T-helper 1 cell treated with Interleukin-12 subunit alpha and Interleukin-12 subunit beta and Interleukin-4 antibody, amounts not matched to agents 30 μg/mL and 1 μg/mL, for 36 hours (primary cell): ENCODE measurements at regions not wholly inside any gene's neighbourhood (a gene's known extent, or its start where the extent isn't known, plus 50 kb on each side); places are given as distances from the start of the nearest gene placed in this dataset.
"Not testable (repeated sequence)": the region's sequence is repeated elsewhere in the genome, so short reads cannot be mapped to it uniquely, and the experiment has no call there.

ENCODE experiments used
- H3K27ac Mint-ChIP-seq: one replicate; pipeline ENCODE4 v1.8.0; 2021; ENCODE audit warnings: mild to moderate bottlenecking, mixed read lengths
- H3K27me3 Mint-ChIP-seq: one replicate; pipeline ENCODE4 v1.8.0; 2021; ENCODE audit warnings: low read depth, mixed read lengths
- H3K36me3 Mint-ChIP-seq: one replicate; pipeline ENCODE4 v1.8.0; 2021; ENCODE audit warnings: low read depth, mixed read lengths
- H3K4me1 Mint-ChIP-seq: one replicate; pipeline ENCODE4 v1.8.0; 2021; ENCODE audit warnings: low read depth, mixed read lengths
- H3K4me3 Mint-ChIP-seq: one replicate; pipeline ENCODE4 v1.8.0; 2021; ENCODE audit warnings: mild to moderate bottlenecking, moderate library complexity, mixed read lengths
- H3K9me3 Mint-ChIP-seq: one replicate; pipeline ENCODE4 v1.8.0; 2021; ENCODE audit warnings: mixed read lengths

DNA sequence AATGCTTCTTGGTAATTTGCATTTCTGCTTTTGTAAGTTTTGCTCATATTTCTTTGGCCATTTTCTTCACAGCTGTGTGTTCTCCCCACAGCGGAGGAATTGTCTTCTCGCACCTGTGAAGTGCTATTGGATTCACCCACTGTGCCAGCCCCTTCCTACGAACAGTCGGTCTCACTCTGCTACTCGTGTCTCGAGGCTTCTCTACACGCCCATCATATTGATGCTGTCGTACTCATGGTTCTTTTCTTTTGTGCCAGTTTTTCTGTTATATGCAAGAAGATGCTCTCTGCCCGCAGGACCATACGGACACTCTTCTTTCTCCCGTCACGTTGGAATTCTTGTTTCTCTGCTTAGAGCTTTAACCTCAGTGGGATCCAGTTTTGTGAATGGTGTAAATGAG lies 200.3 kb downstream of the DLL1 start:
- peak overlapping the region; percentile 61 for H3K4me3 Mint-ChIP-seq
- H3K4me1 Mint-ChIP-seq: peaks cover 31% of the 10 kb centered on the region
- H3K9me3 Mint-ChIP-seq: no peaks in the 10 kb centered on the region
- no peaks in the 10 kb centered on the region for H3K36me3 Mint-ChIP-seq
- H3K27me3 Mint-ChIP-seq: no peaks in the 10 kb centered on the region
- peak overlapping the region; percentile 69 for H3K27ac Mint-ChIP-seq

- H3K36me3 Mint-ChIP-seq: no peaks in the 10 kb centered on the region
- peaks cover 31% of the 10 kb centered on the region for H3K4me1 Mint-ChIP-seq
- no peaks in the 10 kb centered on the region for H3K27me3 Mint-ChIP-seq
- H3K9me3 Mint-ChIP-seq: no peaks in the 10 kb centered on the region
- peak overlapping the region; percentile 61 for H3K4me3 Mint-ChIP-seq
- H3K27ac Mint-ChIP-seq: peak overlapping the region; percentile 96
These were observed 200.9 kb downstream of the DLL1 start for GRCh38 chr6:170089963-170090362.

- peak overlapping the region; percentile 90 for H3K4me3 Mint-ChIP-seq
- H3K36me3 Mint-ChIP-seq: no peaks in the 10 kb centered on the region
- H3K27ac Mint-ChIP-seq: peak overlapping the region; percentile 96
- H3K9me3 Mint-ChIP-seq: no peaks in the 10 kb centered on the region
- peaks cover 31% of the 10 kb centered on the region for H3K4me1 Mint-ChIP-seq
- no peaks in the 10 kb centered on the region for H3K27me3 Mint-ChIP-seq
These were observed 202.3 kb downstream of the DLL1 start for GRCh38 chr6:170088582-170088955.

DNA sequence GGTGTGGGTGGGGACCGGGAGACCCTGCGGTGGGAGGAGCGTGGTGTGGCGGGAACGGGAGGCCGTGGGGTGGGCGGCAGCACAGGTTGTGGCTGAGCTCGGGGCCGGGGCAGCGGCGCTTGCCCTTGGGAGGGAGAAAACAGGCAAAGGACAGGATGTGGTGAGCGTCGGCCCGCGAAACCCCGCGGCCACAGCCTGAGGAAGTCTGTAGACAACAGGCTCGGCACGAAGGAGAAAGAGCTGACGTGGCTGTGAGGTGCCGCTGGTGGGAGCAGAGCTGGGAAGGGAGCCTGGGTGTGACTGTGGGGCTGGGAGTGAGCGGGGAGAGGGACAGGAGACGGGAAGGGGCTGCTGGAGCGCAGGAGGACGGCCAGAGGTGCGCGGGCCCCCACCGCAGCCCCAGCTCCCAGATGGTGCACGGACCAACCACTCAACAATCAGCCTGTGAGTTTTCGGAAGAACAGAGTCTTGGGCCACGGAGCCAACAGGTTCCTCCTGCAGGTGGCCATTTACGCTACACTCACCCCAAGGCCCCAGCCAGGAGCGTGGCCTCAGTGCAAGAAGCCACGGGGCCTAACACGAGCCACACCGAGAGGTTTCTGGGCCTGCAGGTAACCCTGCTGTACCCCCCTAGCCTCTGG lies 202.8 kb downstream of the DLL1 start:
- Mint-ChIP-seq H3K4me1 (peaks cover 35% of the 10 kb centered on the region), H3K4me3 (peak overlapping the region; percentile 90), H3K36me3 (no peaks in the 10 kb centered on the region), H3K27me3 (no peaks in the 10 kb centered on the region), H3K27ac (peak overlapping the region; percentile 96), H3K9me3 (no peaks in the 10 kb centered on the region)

- peaks cover 40% of the 10 kb centered on the region for H3K4me1 Mint-ChIP-seq
- H3K36me3 Mint-ChIP-seq, H3K27ac Mint-ChIP-seq, H3K27me3 Mint-ChIP-seq, H3K4me3 Mint-ChIP-seq, H3K9me3 Mint-ChIP-seq: not testable (repeated sequence)
These were observed 203.5 kb downstream of the DLL1 start for GRCh38 chr6:170087421-170087780.

DNA sequence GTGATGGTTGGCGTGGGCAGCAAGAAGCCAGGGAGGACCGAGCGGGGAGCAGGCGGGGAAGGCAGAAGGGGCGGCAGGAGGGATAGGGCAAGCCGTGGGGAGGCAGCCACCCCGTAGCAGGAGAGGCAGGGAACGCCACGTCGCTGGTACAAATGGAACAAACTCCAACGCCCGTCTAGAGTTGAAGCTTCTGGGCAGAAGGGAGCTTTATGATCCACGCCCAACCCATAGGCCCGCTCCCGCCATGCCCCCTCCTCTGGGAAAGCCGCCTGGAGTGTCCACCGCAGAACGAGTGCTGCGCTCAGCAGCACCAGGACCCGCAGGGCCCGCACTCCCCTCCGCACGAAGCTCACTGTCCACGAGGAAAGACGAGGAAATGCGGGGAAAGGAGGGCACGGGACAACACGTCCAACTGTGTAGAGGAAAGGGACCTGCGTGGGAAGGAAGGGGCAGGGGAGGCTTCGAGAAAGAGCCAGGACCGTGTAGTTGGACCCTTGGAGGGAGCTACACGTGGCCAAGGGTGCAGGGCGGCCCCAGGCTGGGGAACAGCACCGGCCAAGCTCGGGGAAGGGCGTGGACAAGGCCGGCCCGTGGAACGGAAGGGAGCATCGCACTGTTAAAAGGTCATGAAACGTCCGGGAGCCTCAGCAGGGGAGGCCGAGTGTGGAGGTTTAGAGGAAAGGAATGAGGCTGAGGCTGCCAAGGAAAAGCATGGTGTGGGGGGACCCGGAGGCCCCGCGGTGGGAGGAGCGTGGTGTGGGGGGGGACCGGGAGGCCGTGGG lies 204.0 kb downstream of the DLL1 start:
- Mint-ChIP-seq H3K4me1 (peaks cover 42% of the 10 kb centered on the region), H3K36me3 (no peaks in the 10 kb centered on the region), H3K4me3 (peak overlapping the region; percentile 76), H3K27ac (peak overlapping the region; percentile 81), H3K27me3 (peaks cover 4% of the 10 kb centered on the region), H3K9me3 (no peaks in the 10 kb centered on the region)

- H3K9me3 Mint-ChIP-seq: no peaks in the 10 kb centered on the region
- H3K27ac Mint-ChIP-seq: peak overlapping the region; percentile 21
- H3K4me1 Mint-ChIP-seq: peaks cover 42% of the 10 kb centered on the region
- H3K27me3 Mint-ChIP-seq: peaks cover 4% of the 10 kb centered on the region
- H3K4me3 Mint-ChIP-seq: no peak overlapping the region
- H3K36me3 Mint-ChIP-seq: no peaks in the 10 kb centered on the region
These were observed 205.1 kb downstream of the DLL1 start for GRCh38 chr6:170085475-170086401.

GRCh38 chr6:170084166-170084730 lies 206.6 kb downstream of the DLL1 start:
- Mint-ChIP-seq H3K27me3 (peaks cover 4% of the 10 kb centered on the region), H3K9me3 (no peaks in the 10 kb centered on the region), H3K36me3 (no peaks in the 10 kb centered on the region), H3K27ac (no peak overlapping the region), H3K4me3 (no peak overlapping the region), H3K4me1 (peaks cover 27% of the 10 kb centered on the region)

GRCh38 chr6:170083236-170084051 lies 207.4 kb downstream of the DLL1 start:
- H3K4me1 Mint-ChIP-seq: peaks cover 21% of the 10 kb centered on the region
- no peaks in the 10 kb centered on the region for H3K9me3 Mint-ChIP-seq
- H3K27me3 Mint-ChIP-seq: peaks cover 5% of the 10 kb centered on the region
- no peak overlapping the region for H3K27ac Mint-ChIP-seq
- no peaks in the 10 kb centered on the region for H3K36me3 Mint-ChIP-seq
- no peak overlapping the region for H3K4me3 Mint-ChIP-seq

DNA sequence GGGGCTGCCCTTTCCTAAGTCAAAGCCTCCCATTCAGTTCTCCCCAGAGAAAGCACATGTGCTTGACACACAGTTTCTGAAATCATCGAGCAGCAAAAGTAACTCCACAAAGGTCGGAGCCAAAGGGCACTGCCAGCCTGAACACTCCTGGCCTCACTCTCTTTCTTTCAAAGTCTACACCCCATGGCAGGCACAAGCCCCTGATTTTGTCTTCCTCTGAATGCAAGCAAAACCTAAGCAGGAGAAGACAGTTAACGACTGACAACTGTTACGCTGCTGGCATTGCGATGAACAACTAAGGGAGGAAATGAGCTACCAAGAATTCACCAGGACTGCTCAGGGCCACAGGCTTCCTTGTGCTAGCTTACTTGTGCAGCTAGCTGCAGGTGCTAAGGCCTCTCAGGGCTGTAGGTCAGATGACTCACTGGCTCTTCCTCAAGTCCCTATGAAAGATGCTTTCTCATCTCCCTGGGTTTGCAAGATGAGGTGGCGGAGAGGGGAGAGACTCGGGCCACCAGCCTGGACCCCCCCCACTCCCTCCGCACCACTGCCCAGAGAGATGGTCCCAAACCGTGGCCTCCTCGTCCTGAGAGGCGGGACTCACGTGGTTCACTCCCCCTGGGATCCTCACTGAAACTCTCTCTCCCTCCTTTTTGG lies 208.2 kb downstream of the DLL1 start:
- Mint-ChIP-seq H3K4me3 (no peak overlapping the region), H3K27ac (peak overlapping the region; percentile 50), H3K27me3 (peaks cover 11% of the 10 kb centered on the region), H3K36me3 (no peaks in the 10 kb centered on the region), H3K9me3 (no peaks in the 10 kb centered on the region), H3K4me1 (peaks cover 17% of the 10 kb centered on the region)

DNA sequence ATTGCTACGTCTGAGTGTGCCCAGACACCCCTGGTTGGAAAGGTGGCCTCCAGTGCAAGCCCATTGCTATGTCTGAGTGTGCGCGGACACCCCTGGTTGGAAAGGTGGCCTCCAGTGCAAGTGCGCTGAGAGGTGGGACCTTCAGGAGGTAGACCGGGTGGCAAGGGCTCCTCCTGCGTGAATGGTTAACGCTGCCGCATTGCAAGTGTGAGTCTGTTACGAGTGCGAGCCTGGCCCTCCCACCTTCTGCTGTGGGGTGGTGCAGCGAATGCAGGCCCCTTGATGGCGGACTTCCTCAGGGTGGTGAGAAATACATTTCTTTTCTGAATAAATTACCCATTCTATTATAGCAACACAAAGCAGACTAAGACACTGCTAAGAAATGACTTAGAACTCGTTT lies 208.8 kb downstream of the DLL1 start:
- Mint-ChIP-seq H3K9me3 (no peaks in the 10 kb centered on the region), H3K36me3 (no peaks in the 10 kb centered on the region), H3K4me1 (peaks cover 17% of the 10 kb centered on the region), H3K27ac (no peak overlapping the region), H3K4me3 (no peak overlapping the region), H3K27me3 (peaks cover 14% of the 10 kb centered on the region)

GRCh38 chr6:170081556-170081955 lies 209.3 kb downstream of the DLL1 start:
- peaks cover 17% of the 10 kb centered on the region for H3K4me1 Mint-ChIP-seq
- H3K36me3 Mint-ChIP-seq: no peaks in the 10 kb centered on the region
- no peaks in the 10 kb centered on the region for H3K9me3 Mint-ChIP-seq
- no peak overlapping the region for H3K27ac Mint-ChIP-seq
- no peak overlapping the region for H3K4me3 Mint-ChIP-seq
- peaks cover 14% of the 10 kb centered on the region for H3K27me3 Mint-ChIP-seq

DNA sequence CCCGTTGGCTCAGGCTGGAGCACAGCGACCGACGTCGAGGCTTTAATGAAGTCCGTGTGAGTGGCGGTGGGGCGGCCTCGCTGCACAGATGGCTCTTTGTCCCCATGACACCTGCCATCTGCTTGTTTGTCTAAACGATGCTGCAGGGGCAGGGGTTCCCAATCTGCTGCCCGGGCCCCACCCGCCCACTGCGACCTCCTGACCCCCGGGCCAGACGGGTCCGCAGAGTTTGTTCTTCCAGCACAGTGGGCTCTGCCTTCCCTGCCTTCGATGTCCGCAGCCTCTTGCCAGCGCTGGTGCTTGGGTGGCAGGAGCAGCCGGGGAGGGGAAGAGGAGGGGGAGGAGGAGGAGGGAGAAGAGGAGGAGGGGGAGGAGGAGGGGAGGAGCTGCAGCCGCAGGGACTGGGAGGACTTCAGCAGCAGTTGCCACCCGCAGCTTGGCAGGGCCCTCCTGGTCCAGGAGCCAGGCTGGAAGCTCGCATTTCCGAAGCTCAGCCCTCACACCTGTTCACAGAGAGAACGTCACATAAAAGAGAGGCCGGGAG lies 210.0 kb downstream of the DLL1 start:
- Mint-ChIP-seq H3K4me3 (no peak overlapping the region), H3K27me3 (peaks cover 14% of the 10 kb centered on the region)

More for the DNA sequence above, 210.0 kb downstream of the DLL1 start:
- H3K36me3 Mint-ChIP-seq: no peaks in the 10 kb centered on the region
- peaks cover 12% of the 10 kb centered on the region for H3K4me1 Mint-ChIP-seq
- H3K27ac Mint-ChIP-seq: no peak overlapping the region
- no peaks in the 10 kb centered on the region for H3K9me3 Mint-ChIP-seq
